GM21576 (cell line): ENCODE measurements at regions not wholly inside any gene's neighbourhood (a gene's known extent, or its start where the extent isn't known, plus 50 kb on each side); places are given as distances from the start of the nearest gene placed in this dataset.

Experiments
- ATAC-seq: cut with Tn5 transposase; IDR thresholded peaks from one replicate; pipeline ENCODE4 v1.9.1; 2021; ENCODE audit warnings: mild to moderate bottlenecking, moderate library complexity; ENCODE audit not compliant: unreplicated experiment

GRCh38 chr13:106433066-106433465 lies 102.4 kb downstream of the EFNB2 start:
- no peak for ATAC-seq

GRCh38 chr13:106432636-106433035 lies 102.8 kb downstream of the EFNB2 start:
- ATAC-seq, result no peak

- ATAC-seq, result no peak
These were observed 108.6 kb downstream of the EFNB2 start for GRCh38 chr13:106426909-106427308.

- no peak for ATAC-seq
These were observed 109.8 kb downstream of the EFNB2 start for GRCh38 chr13:106425661-106426060.

- ATAC-seq, result no peak
These were observed 110.7 kb downstream of the EFNB2 start for GRCh38 chr13:106424805-106425204.

GRCh38 chr13:106423530-106423929 lies 111.9 kb downstream of the EFNB2 start:
- no peak for ATAC-seq

GRCh38 chr13:106418556-106418955 lies 116.9 kb downstream of the EFNB2 start:
- no peak for ATAC-seq

GRCh38 chr13:106417467-106418110 lies 117.9 kb downstream of the EFNB2 start:
- ATAC-seq, result no peak

GRCh38 chr13:106416645-106417044 lies 118.8 kb downstream of the EFNB2 start:
- no peak for ATAC-seq

- ATAC-seq, result no peak
These were observed 119.5 kb downstream of the EFNB2 start for GRCh38 chr13:106415971-106416370.

GRCh38 chr13:106415442-106415841 lies 120.0 kb downstream of the EFNB2 start:
- ATAC-seq, result no peak

- ATAC-seq, result no peak
These were observed 128.1 kb downstream of the EFNB2 start for GRCh38 chr13:106407338-106407737.

GRCh38 chr13:106405731-106406130 lies 129.7 kb downstream of the EFNB2 start:
- no peak for ATAC-seq

- ATAC-seq, result no peak
These were observed 132.2 kb downstream of the EFNB2 start for GRCh38 chr13:106403280-106403679.

GRCh38 chr13:106402866-106403265 lies 132.6 kb downstream of the EFNB2 start:
- ATAC-seq, result no peak

- no peak for ATAC-seq
These were observed 134.4 kb downstream of the EFNB2 start for GRCh38 chr13:106401081-106401480.

- no peak for ATAC-seq
These were observed 135.2 kb downstream of the EFNB2 start for GRCh38 chr13:106400289-106400688.

- no peak for ATAC-seq
These were observed 137.2 kb downstream of the EFNB2 start for GRCh38 chr13:106398289-106398688.

GRCh38 chr13:106393776-106394175 lies 141.7 kb downstream of the EFNB2 start:
- ATAC-seq, result no peak

GRCh38 chr13:106391681-106392080 lies 143.8 kb downstream of the EFNB2 start:
- no peak for ATAC-seq

GRCh38 chr13:106391271-106391670 lies 144.2 kb downstream of the EFNB2 start:
- no peak for ATAC-seq

GRCh38 chr13:106390367-106390766 lies 145.1 kb downstream of the EFNB2 start:
- no peak for ATAC-seq

- ATAC-seq, result no peak
These were observed 149.8 kb downstream of the EFNB2 start for GRCh38 chr13:106385654-106386053.
